ENCODE measurements at regions not wholly inside any gene's neighbourhood (a gene's known extent, or its start where the extent isn't known, plus 50 kb on each side); places are given as distances from the start of the nearest gene placed in this dataset.

GRCh38 chr6:43916924-43917877 lies 147.2 kb downstream of the VEGFA start:
- DNase-seq: peak; percentile 81

GRCh38 chr6:43915986-43916923 lies 146.2 kb downstream of the VEGFA start:
- DNase-seq: peak; percentile 19

- no peak for DNase-seq
Observed at GRCh38 chr6:43915208-43915869, 145.3 kb downstream of the VEGFA start.

- no peak for DNase-seq
Observed at GRCh38 chr6:43914272-43915147, 144.5 kb downstream of the VEGFA start.

GRCh38 chr6:43913375-43914271 lies 143.6 kb downstream of the VEGFA start:
- peak; percentile 45 for DNase-seq

- no peak for DNase-seq
Observed at GRCh38 chr6:43912598-43913371, 142.8 kb downstream of the VEGFA start.

GRCh38 chr6:43912116-43912577 lies 142.1 kb downstream of the VEGFA start:
- no peak for DNase-seq

- DNase-seq: peak; percentile 92
Observed at GRCh38 chr6:43911354-43912115, 141.5 kb downstream of the VEGFA start.

- DNase-seq: peak; percentile 96
Observed at GRCh38 chr6:43910638-43911353, 140.8 kb downstream of the VEGFA start.

GRCh38 chr6:43910149-43910637 lies 140.2 kb downstream of the VEGFA start:
- DNase-seq: no peak

GRCh38 chr6:43909474-43910148 lies 139.6 kb downstream of the VEGFA start:
- no peak for DNase-seq

- DNase-seq: no peak
Observed at GRCh38 chr6:43907789-43908472, 137.9 kb downstream of the VEGFA start.

- no peak for DNase-seq
Observed at GRCh38 chr6:43907312-43907711, 137.3 kb downstream of the VEGFA start.

- no peak for DNase-seq
Observed at GRCh38 chr6:43904311-43905123, 134.5 kb downstream of the VEGFA start.

- no peak for DNase-seq
Observed at GRCh38 chr6:43903739-43904290, 133.8 kb downstream of the VEGFA start.

Data from fibroblast of skin of abdomen (primary cell).